ENCODE measurements at regions not wholly inside any gene's neighbourhood (a gene's known extent, or its start where the extent isn't known, plus 50 kb on each side); places are given as distances from the start of the nearest gene placed in this dataset.

DNA sequence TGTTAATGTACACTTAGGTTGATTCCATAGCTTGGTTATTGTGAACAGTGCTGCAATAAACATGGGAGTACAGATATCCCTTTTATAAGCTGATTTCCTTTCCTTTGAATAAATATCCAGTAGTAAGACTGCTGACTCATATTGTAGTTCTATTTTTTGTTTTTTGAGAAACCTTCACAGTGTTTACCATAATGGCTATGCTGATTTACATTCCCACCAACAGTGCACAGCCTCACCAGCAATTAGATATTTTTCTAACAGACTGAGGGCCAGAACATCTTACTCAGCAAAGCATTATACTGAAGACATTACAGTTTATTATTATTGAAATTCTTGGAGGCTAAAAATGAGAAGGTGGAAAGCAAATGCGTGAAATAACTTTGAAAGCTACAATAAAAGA lies 187.3 kb upstream of the HEY2 start:
- intact Hi-C loops (cut with DNase I; ENCODE audit: low total_unique reads) = no loop called here
- no peaks in the 10 kb centered on the region for H3K9me3 ChIP-seq
- no peak overlapping the region for H3K4me3 ChIP-seq
- no peaks in the 10 kb centered on the region for H3K4me1 ChIP-seq
- TF ChIP-seq POLR2A (IDR thresholded peaks at IDR 0.05) (no peak), EP300 (IDR thresholded peaks at IDR 0.05; ENCODE audit: low read depth) (no peak)
- TF ChIP-seq, protein P1, sequence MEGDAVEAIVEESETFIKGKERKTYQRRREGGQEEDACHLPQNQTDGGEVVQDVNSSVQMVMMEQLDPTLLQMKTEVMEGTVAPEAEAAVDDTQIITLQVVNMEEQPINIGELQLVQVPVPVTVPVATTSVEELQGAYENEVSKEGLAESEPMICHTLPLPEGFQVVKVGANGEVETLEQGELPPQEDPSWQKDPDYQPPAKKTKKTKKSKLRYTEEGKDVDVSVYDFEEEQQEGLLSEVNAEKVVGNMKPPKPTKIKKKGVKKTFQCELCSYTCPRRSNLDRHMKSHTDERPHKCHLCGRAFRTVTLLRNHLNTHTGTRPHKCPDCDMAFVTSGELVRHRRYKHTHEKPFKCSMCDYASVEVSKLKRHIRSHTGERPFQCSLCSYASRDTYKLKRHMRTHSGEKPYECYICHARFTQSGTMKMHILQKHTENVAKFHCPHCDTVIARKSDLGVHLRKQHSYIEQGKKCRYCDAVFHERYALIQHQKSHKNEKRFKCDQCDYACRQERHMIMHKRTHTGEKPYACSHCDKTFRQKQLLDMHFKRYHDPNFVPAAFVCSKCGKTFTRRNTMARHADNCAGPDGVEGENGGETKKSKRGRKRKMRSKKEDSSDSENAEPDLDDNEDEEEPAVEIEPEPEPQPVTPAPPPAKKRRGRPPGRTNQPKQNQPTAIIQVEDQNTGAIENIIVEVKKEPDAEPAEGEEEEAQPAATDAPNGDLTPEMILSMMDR (IDR thresholded peaks at IDR 0.05) = no peak
- 80 to 91% methylated on average over 1 of the region's 1 CpG for WGBS, 2 donors (ENCODE audit: low coverage in 1 of 2)
- DNase-seq = no peak
- H3K36me3 ChIP-seq = no peaks in the 10 kb centered on the region
- no peak overlapping the region for H3K27ac ChIP-seq
- H3K27me3 ChIP-seq = peaks cover 6% of the 10 kb centered on the region
- in situ Hi-C loops (cut with MboI; ENCODE audit: low pct_ligation_motif_present in 1 of 4, low pct_unique_long_range_greater_than_20kb in 1 of 4, low sequenced_read_pairs in 3 of 4) = no loop called here

DNA sequence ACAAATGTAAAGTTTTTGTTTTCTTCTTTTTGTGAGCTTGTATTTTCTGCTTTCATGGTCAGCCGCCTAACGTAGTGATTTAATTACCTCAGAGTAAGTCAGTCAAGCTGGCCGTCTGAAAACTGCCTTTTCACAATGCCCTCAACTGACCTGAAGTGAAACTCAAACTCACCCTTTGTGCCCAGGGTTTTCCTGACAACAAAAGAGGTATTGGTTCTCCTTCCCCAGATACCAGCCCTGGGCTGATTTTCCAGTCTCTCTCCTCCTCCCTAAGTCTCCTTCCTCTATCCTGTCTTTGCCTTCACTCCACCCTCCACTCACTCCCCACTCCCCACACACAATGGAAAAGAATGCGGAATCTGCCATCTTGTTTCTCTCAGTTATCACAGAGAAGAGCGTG lies 184.5 kb upstream of the HEY2 start:
- WGBS, 2 donors (ENCODE audit: low coverage in 1 of 2) = 82 to 84% methylated on average over 5 of the region's 5 CpGs
- Histone ChIP-seq H3K9me3 (no peaks in the 10 kb centered on the region), H3K4me3 (no peak overlapping the region), H3K36me3 (no peaks in the 10 kb centered on the region), H3K27me3 (peaks cover 6% of the 10 kb centered on the region), H3K27ac (no peak overlapping the region), H3K4me1 (no peaks in the 10 kb centered on the region)
- no peak for DNase-seq
- intact Hi-C loops (cut with DNase I; ENCODE audit: low total_unique reads) = no loop called here
- in situ Hi-C loops (cut with MboI; ENCODE audit: low pct_ligation_motif_present in 1 of 4, low pct_unique_long_range_greater_than_20kb in 1 of 4, low sequenced_read_pairs in 3 of 4) = no loop called here
- TF ChIP-seq EP300 (IDR thresholded peaks at IDR 0.05; ENCODE audit: low read depth) = no peak
- no peak for TF ChIP-seq POLR2AphosphoS5 (IDR thresholded peaks at IDR 0.05)
- TF ChIP-seq POLR2A (IDR thresholded peaks at IDR 0.05) = no peak
- TF ChIP-seq, protein P1 (IDR thresholded peaks at IDR 0.05) = no peak

DNA sequence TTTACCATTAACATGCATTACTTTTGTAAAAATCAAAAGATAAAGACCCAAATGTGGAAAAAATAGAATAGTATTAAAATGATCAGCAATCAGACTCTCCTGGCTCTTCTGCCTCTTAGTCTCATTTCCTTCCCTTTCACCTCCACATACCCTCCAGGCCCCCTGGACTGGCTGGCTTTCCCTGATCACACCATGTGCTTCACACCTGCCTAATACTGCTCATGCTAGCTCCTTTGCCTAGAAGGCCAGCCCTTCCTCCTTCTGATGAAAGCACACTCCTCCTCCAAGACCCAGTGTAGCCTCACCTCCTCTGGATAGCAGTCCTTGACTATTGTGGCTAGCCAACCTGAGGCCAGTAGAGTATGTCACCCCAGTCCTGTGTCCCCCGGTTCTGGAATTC lies 182.0 kb upstream of the HEY2 start:
- H3K9me3 ChIP-seq = no peaks in the 10 kb centered on the region
- H3K4me1 ChIP-seq = no peaks in the 10 kb centered on the region
- in situ Hi-C loops (cut with MboI; ENCODE audit: low pct_ligation_motif_present in 1 of 4, low pct_unique_long_range_greater_than_20kb in 1 of 4, low sequenced_read_pairs in 3 of 4) (no loop called here), intact Hi-C loops (cut with DNase I; ENCODE audit: low total_unique reads) (no loop called here)
- WGBS, 2 donors (ENCODE audit: low coverage in 1 of 2) = 81% methylated on average over 1 of the region's 1 CpG; no CpG with 5 or more reads in 1 of the 2 donors
- no peak overlapping the region for H3K27ac ChIP-seq
- no peak for DNase-seq
- H3K36me3 ChIP-seq = no peaks in the 10 kb centered on the region
- TF ChIP-seq POLR2A (IDR thresholded peaks at IDR 0.05) (no peak), EP300 (IDR thresholded peaks at IDR 0.05; ENCODE audit: low read depth) (no peak), POLR2AphosphoS5 (IDR thresholded peaks at IDR 0.05) (no peak)
- TF ChIP-seq, protein P1 (IDR thresholded peaks at IDR 0.05) = no peak
- H3K27me3 ChIP-seq = peaks cover 6% of the 10 kb centered on the region
- no peak overlapping the region for H3K4me3 ChIP-seq

DNA sequence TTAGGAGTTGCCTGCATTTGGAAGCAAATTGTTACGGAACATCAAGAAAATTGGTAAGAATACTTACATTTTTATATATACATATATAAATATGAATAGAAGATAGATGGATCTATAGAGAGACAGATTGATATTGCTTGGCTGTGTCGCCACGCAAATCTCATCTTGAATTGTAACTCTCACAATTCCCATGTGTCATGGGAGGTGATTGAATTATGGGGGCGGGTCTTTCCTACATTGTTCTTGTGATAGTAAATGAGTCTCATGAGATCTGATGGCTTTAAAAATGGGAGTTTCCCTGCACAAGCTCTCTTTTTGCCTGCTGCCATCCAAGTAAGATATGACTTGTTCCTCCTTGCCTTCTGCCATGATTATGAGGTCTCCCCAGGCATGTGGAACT lies 180.8 kb upstream of the HEY2 start:
- H3K36me3 ChIP-seq = no peaks in the 10 kb centered on the region
- no peak overlapping the region for H3K4me3 ChIP-seq
- DNase-seq = no peak
- TF ChIP-seq EP300 (IDR thresholded peaks at IDR 0.05; ENCODE audit: low read depth) (no peak), POLR2AphosphoS5 (IDR thresholded peaks at IDR 0.05) (no peak), POLR2A (IDR thresholded peaks at IDR 0.05) (no peak)
- TF ChIP-seq, protein P1 (IDR thresholded peaks at IDR 0.05) = no peak
- H3K4me1 ChIP-seq = no peaks in the 10 kb centered on the region
- no peak overlapping the region for H3K27ac ChIP-seq
- in situ Hi-C loops (cut with MboI; ENCODE audit: low pct_ligation_motif_present in 1 of 4, low pct_unique_long_range_greater_than_20kb in 1 of 4, low sequenced_read_pairs in 3 of 4) = no loop called here
- peaks cover 6% of the 10 kb centered on the region for H3K27me3 ChIP-seq
- intact Hi-C loops (cut with DNase I; ENCODE audit: low total_unique reads) = no loop called here
- no peaks in the 10 kb centered on the region for H3K9me3 ChIP-seq
- WGBS, 2 donors (ENCODE audit: low coverage in 1 of 2) = 86 to 96% methylated on average over 4 of the region's 4 CpGs

All from transverse colon (tissue), 4 donors.